Lower lobe of right lung (tissue), 2 donors: ENCODE measurements at regions not wholly inside any gene's neighbourhood (a gene's known extent, or its start where the extent isn't known, plus 50 kb on each side); places are given as distances from the start of the nearest gene placed in this dataset.

Source experiments
- ATAC-seq, 2 donors: fragments of 200-7000 bp; cut with Tn5 transposase; one replicate each; pipeline ENCODE4 v1.9.1; 2020 to 2022; ENCODE audit warnings: mild to moderate bottlenecking in 2 of 2, moderate library complexity in 2 of 2
- DNase-seq: peaks from one replicate; pipeline ENCODE4 v3.0.0-alpha.2; 2020
- H3K27ac ChIP-seq: fragments of 200-600 bp; one replicate; pipeline ENCODE4 v1.8.0; 2022
- H3K27me3 ChIP-seq: fragments of 200-600 bp; one replicate; pipeline ENCODE4 v1.8.0; 2022; ENCODE audit warnings: low read depth
- H3K36me3 ChIP-seq: fragments of 200-600 bp; one replicate; pipeline ENCODE4 v1.8.0; 2022; ENCODE audit warnings: mild to moderate bottlenecking
- H3K4me1 ChIP-seq: fragments of 200-600 bp; one replicate; pipeline ENCODE4 v1.8.0; 2022
- H3K4me3 ChIP-seq: fragments of 200-600 bp; one replicate; pipeline ENCODE4 v1.8.0; 2022; ENCODE audit warnings: mild to moderate bottlenecking
- H3K9me3 ChIP-seq: fragments of 200-600 bp; one replicate; pipeline ENCODE4 v1.8.0; 2022
- CTCF ChIP-seq: fragments of 200-600 bp; IDR thresholded peaks from one replicate; pipeline ENCODE4 v1.8.0; 2022; ENCODE audit warnings: antibody characterized with exemption, mild to moderate bottlenecking
- intact Hi-C: fragments of 100-400 bp; cut with DNase I; formaldehyde crosslinking; loops from one replicate; pipeline ENCODE4 v1.11.0; 2022
- donor health status: DM: no; HTN: yes; CAD: no; lungs with severe emphysema.

- Histone ChIP-seq H3K27ac (no peak overlapping the region), H3K36me3 (no peaks in the 10 kb centered on the region), H3K4me3 (no peak overlapping the region), H3K9me3 (no peaks in the 10 kb centered on the region), H3K27me3 (no peaks in the 10 kb centered on the region), H3K4me1 (no peaks in the 10 kb centered on the region)
- intact Hi-C loops = no loop called here
- TF ChIP-seq CTCF = no peak
- DNase-seq (no peak), ATAC-seq (no peak)
These were observed 270.0 kb downstream of the DACT1 start for GRCh38 chr14:58907803-58908202.

GRCh38 chr14:58912287-58912686, 274.5 kb downstream of the DACT1 start:
- intact Hi-C loops = no loop called here
- Histone ChIP-seq H3K4me3 (no peak overlapping the region), H3K4me1 (no peaks in the 10 kb centered on the region), H3K9me3 (no peaks in the 10 kb centered on the region), H3K27ac (no peak overlapping the region), H3K27me3 (no peaks in the 10 kb centered on the region), H3K36me3 (no peaks in the 10 kb centered on the region)
- DNase-seq = no peak
- TF ChIP-seq CTCF = no peak
- no peak for ATAC-seq

GRCh38 chr14:58912799-58913432, 275.2 kb downstream of the DACT1 start:
- TF ChIP-seq CTCF = no peak
- intact Hi-C loops = no loop called here
- Histone ChIP-seq H3K36me3 (no peaks in the 10 kb centered on the region), H3K27ac (no peak overlapping the region), H3K9me3 (no peaks in the 10 kb centered on the region), H3K4me3 (no peak overlapping the region), H3K4me1 (no peaks in the 10 kb centered on the region), H3K27me3 (no peaks in the 10 kb centered on the region)
- DNase-seq = no peak
- ATAC-seq = peak; percentile 67 to 70

- H3K4me1 ChIP-seq = no peaks in the 10 kb centered on the region
- H3K27ac ChIP-seq = no peak overlapping the region
- H3K27me3 ChIP-seq = no peaks in the 10 kb centered on the region
- no peaks in the 10 kb centered on the region for H3K36me3 ChIP-seq
- ATAC-seq = no peak
- TF ChIP-seq CTCF = no peak
- H3K9me3 ChIP-seq = no peaks in the 10 kb centered on the region
- DNase-seq = no peak
- intact Hi-C loops = no loop called here
- no peak overlapping the region for H3K4me3 ChIP-seq
These were observed 274.1 kb upstream of the DAAM1 start for GRCh38 chr14:58914279-58914855.

GRCh38 chr14:58915646-58916045, 272.8 kb upstream of the DAAM1 start:
- Histone ChIP-seq H3K4me1 (no peaks in the 10 kb centered on the region), H3K36me3 (no peaks in the 10 kb centered on the region), H3K27ac (no peak overlapping the region), H3K4me3 (no peak overlapping the region), H3K9me3 (no peaks in the 10 kb centered on the region), H3K27me3 (no peaks in the 10 kb centered on the region)
- ATAC-seq (no peak), DNase-seq (no peak)
- TF ChIP-seq CTCF = no peak
- intact Hi-C loops = no loop called here
